H1 (cell line): ENCODE measurements at regions not wholly inside any gene's neighbourhood (a gene's known extent, or its start where the extent isn't known, plus 50 kb on each side); places are given as distances from the start of the nearest gene placed in this dataset.

ENCODE experiments used
- ATF3 ChIP-seq: IDR thresholded peaks from 2 replicates; pipeline ENCODE4 v1.6.1; 2011; ENCODE audit warnings: low read depth, mild to moderate bottlenecking, low read length; ENCODE audit not compliant: insufficient read depth
- BRCA1 ChIP-seq: IDR thresholded peaks from 2 replicates; pipeline ENCODE4 v1.6.1; 2012; ENCODE audit warnings: low read depth, low read length, improper control_type of control experiment
- CEBPB ChIP-seq: IDR thresholded peaks from 2 replicates; pipeline ENCODE4 v1.6.1; 2012; ENCODE audit warnings: low read depth, low read length
- CHD2 ChIP-seq: IDR thresholded peaks from 2 replicates; pipeline ENCODE4 v1.6.1; 2012; ENCODE audit warnings: low read length, improper control_type of control experiment
- CTCF ChIP-seq, 3 experiments: IDR thresholded peaks; 1 replicate in 2 of 3; 2 replicates in 1 of 3; pipeline versions ENCODE4 v1.5.1 to v1.6.1; 2011; ENCODE audit warnings: low read length in 3 of 3, mild to moderate bottlenecking in 3 of 3, inconsistent platforms in 2 of 3, low read depth in 1 of 3, moderate library complexity in 1 of 3; ENCODE audit not compliant: insufficient read depth in 1 of 3; ENCODE audit errors: control extremely low read depth in 1 of 3
- HDAC6 ChIP-seq: IDR thresholded peaks from one replicate; pipeline ENCODE4 v1.7.1; 2012; ENCODE audit warnings: low read depth, mild to moderate bottlenecking, inconsistent platforms, low read length, moderate library complexity
- NANOG ChIP-seq: IDR thresholded peaks from 2 replicates; pipeline ENCODE4 v1.6.1; 2011; ENCODE audit warnings: low read length, low read depth, mild to moderate bottlenecking, inconsistent platforms; ENCODE audit not compliant: insufficient read depth, poor library complexity, severe bottlenecking
- PHF8 ChIP-seq: fragments of 200-600 bp; sonication (generic); conservative IDR thresholded peaks from 2 replicates; pipeline ENCODE4 v1.7.1; 2012; ENCODE audit warnings: low read depth, mild to moderate bottlenecking, inconsistent platforms, low read length, moderate library complexity
- RAD21 ChIP-seq, 2 experiments: IDR thresholded peaks in 1 of 2; conservative IDR thresholded peaks in 1 of 2; 2 replicates each; pipeline ENCODE4 v1.6.1; 2011; ENCODE audit warnings: low read depth in 2 of 2, low read length in 2 of 2, improper control_type of control experiment in 1 of 2, inconsistent platforms in 1 of 2, mild to moderate bottlenecking in 1 of 2, moderate library complexity in 1 of 2
- RFX5 ChIP-seq: IDR thresholded peaks from 2 replicates; pipeline ENCODE4 v1.6.1; 2011; ENCODE audit warnings: low read depth, low read length, improper control_type of control experiment, borderline replicate concordance
- SAP30 ChIP-seq: fragments of 300-600 bp; sonication (generic); IDR thresholded peaks from 2 replicates; pipeline ENCODE4 v1.7.1; 2012; ENCODE audit warnings: low read length, moderate library complexity, mild to moderate bottlenecking, inconsistent platforms; ENCODE audit not compliant: insufficient read depth, insufficient replicate concordance

- TF ChIP-seq CTCF (IDR thresholded peaks at IDR 0.05; ENCODE audit: control extremely low read depth in 1 of 3, insufficient read depth in 1 of 3, low read depth in 1 of 3, low read length in 3 of 3) (no peak), HDAC6 (no peak), ATF3 (no peak), SAP30 (no peak), NANOG (no peak), CHD2 (no peak), BRCA1 (no peak), RFX5 (no peak), CEBPB (no peak), RAD21 (IDR thresholded peaks at IDR 0.05 in 1 of 2, conservative IDR thresholded peaks at IDR 0.05 in 1 of 2; ENCODE audit: low read depth in 2 of 2, low read length in 2 of 2) (no peak), PHF8 (no peak)
These were observed 327.7 kb downstream of the PAPSS1 start (continued) for GRCh38 chr4:107392380-107392779.
